ENCODE measurements at regions not wholly inside any gene's neighbourhood (a gene's known extent, or its start where the extent isn't known, plus 50 kb on each side); places are given as distances from the start of the nearest gene placed in this dataset.

DNA sequence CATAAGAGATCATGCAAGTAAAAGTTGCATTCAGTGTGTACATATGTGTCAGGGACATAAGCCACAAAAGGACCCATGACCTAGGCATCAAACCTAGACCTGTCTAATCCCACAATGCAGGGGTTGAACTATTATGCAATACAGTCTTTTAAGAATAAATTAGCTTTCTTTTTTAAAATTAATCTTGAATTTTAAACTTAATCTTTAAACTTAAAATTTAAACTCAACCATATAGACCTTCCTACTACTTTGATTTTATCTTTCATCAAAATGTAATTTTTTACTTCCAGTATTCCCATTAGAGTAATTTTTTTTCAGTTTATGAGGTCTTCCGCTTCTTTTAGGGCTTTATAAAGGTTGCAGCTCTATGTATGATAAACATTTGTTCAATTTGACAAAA is 702.9 kb downstream of the SUCLG1 start:
- TF ChIP-seq POLR2A (IDR thresholded peaks at IDR 0.05; ENCODE audit: low read length): no peak
- TF ChIP-seq GATA1 (IDR thresholded peaks at IDR 0.05; ENCODE audit: low read depth, low read length): no peak
- DNase-seq: no peak

GRCh38 chr2:83747141-83747540 is 711.9 kb downstream of the SUCLG1 start:
- no peak for DNase-seq
- no peak for TF ChIP-seq GATA1 (IDR thresholded peaks at IDR 0.05; ENCODE audit: low read depth, low read length)
- no peak for TF ChIP-seq POLR2A (IDR thresholded peaks at IDR 0.05; ENCODE audit: low read length)

- DNase-seq: no peak
- TF ChIP-seq GATA1 (IDR thresholded peaks at IDR 0.05; ENCODE audit: low read depth, low read length) (no peak), POLR2A (IDR thresholded peaks at IDR 0.05; ENCODE audit: low read length) (no peak)
Measured at GRCh38 chr2:83744855-83745254, 714.2 kb downstream of the SUCLG1 start.

DNA sequence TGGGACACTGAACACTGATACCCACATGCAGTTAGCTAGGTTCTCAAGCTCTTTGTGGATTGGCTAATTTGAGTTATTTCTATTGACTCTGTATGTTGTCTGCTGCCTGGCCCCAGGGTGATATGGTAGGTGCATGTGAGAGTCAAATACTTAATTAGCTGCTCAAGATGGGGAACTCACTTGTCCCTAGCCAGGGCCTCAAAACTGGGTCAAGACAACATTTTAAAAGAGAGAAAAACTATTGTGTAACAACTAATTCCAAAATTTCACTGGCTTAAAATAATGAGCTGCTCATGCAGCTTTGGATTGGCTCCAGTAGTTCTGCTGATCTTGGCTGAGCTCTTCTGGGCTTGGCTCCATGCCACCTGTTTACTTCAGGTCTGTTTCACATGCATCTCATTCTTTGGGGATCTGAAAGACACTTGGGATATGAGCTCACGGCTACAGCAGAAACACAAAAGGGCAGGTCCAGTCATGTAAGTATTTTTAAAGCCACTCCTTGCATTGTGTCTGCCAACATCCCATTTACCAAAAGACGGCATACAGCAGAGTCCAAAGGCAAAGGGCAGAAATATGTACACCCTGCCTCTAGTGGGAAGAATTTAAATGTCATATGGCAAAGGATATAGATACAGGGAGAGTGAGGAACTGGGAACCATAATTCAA is 716.8 kb downstream of the SUCLG1 start:
- TF ChIP-seq GATA1 (IDR thresholded peaks at IDR 0.05; ENCODE audit: low read depth, low read length) (no peak), POLR2A (IDR thresholded peaks at IDR 0.05; ENCODE audit: low read length) (no peak)
- no peak for DNase-seq

GRCh38 chr2:83730223-83730622 is 728.9 kb downstream of the SUCLG1 start:
- DNase-seq: no peak

GRCh38 chr2:83725735-83726134 is 733.3 kb downstream of the SUCLG1 start:
- no peak for DNase-seq
- TF ChIP-seq GATA1 (IDR thresholded peaks at IDR 0.05; ENCODE audit: low read depth, low read length) (no peak), POLR2A (IDR thresholded peaks at IDR 0.05; ENCODE audit: low read length) (no peak)

More at GRCh38 chr2:83730223-83730622, 728.9 kb downstream of the SUCLG1 start:
- TF ChIP-seq GATA1 (IDR thresholded peaks at IDR 0.05; ENCODE audit: low read depth, low read length): no peak

- TF ChIP-seq GATA1 (IDR thresholded peaks at IDR 0.05; ENCODE audit: low read depth, low read length) (no peak), POLR2A (IDR thresholded peaks at IDR 0.05; ENCODE audit: low read length) (no peak)
Measured at GRCh38 chr2:83705146-83705545, 753.9 kb downstream of the SUCLG1 start.

DNA sequence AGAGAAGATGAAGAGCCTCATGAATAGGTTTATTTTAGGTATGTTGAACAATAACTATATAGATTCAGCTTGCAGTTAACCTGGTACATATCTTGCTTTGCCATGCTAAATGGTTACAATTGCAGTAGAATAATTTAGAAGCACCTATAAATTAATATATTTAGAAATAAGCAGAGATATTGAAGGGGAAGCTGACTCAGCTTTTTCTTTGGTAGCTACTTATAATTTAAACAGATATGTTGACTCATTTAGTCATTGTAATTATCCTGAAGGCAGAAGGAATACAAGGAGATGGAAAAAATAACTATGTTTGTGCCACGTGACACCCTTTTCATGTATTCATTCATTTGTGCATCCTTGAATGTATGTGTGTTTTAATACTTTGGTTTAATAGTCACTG is 755.5 kb downstream of the SUCLG1 start:
- TF ChIP-seq GATA1 (IDR thresholded peaks at IDR 0.05; ENCODE audit: low read depth, low read length): no peak
- TF ChIP-seq POLR2A (IDR thresholded peaks at IDR 0.05; ENCODE audit: low read length): no peak
- no peak for DNase-seq

More at GRCh38 chr2:83705146-83705545, 753.9 kb downstream of the SUCLG1 start:
- DNase-seq: no peak

- TF ChIP-seq GATA1 (IDR thresholded peaks at IDR 0.05; ENCODE audit: low read depth, low read length) (no peak), POLR2A (IDR thresholded peaks at IDR 0.05; ENCODE audit: low read length) (no peak)
- no peak for DNase-seq
Measured at GRCh38 chr2:83696838-83697237, 762.2 kb downstream of the SUCLG1 start.

DNA sequence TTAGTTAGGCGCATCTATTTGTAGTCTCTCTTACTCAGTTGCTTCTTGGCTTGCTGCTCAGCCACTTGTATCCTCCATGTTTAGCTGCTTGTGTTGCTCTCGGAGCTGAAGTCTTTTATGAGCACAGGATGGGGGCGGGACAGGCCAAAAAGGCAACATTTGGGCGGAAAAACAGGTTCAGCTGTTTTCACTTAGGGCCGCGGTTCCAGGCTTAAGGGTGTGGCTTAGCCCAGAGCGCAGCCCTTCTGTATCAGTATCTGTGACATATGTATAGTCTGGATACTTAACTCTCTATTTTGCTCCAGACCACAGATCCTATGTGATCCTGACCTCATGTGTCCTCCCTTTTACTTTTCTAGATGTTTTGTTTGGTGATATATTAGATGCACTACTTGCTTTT is 763.5 kb downstream of the SUCLG1 start:
- no peak for DNase-seq
- no peak for TF ChIP-seq POLR2A (IDR thresholded peaks at IDR 0.05; ENCODE audit: low read length)
- no peak for TF ChIP-seq GATA1 (IDR thresholded peaks at IDR 0.05; ENCODE audit: low read depth, low read length)

DNA sequence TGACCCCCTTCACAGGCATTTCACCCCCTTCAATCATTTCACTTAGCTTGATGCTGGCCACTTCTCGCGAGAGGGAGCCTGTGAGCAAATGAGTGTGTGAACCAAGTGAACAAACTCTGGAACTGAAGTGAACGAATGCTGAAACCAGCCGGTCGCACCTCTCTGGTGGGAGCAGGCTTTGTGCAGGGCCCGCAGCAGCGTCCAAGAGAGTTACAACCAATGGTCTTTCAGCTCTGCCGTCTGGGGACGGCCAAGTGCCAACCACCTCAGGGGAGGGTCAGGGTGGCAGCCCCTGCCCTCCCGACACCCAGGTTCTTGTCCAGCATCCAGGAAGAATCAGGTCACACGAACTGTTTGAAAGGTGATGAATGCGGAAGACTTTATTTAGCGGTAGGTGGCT is 764.0 kb downstream of the SUCLG1 start:
- TF ChIP-seq POLR2A (IDR thresholded peaks at IDR 0.05; ENCODE audit: low read length) (no peak), GATA1 (IDR thresholded peaks at IDR 0.05; ENCODE audit: low read depth, low read length) (no peak)
- DNase-seq: no peak

DNA sequence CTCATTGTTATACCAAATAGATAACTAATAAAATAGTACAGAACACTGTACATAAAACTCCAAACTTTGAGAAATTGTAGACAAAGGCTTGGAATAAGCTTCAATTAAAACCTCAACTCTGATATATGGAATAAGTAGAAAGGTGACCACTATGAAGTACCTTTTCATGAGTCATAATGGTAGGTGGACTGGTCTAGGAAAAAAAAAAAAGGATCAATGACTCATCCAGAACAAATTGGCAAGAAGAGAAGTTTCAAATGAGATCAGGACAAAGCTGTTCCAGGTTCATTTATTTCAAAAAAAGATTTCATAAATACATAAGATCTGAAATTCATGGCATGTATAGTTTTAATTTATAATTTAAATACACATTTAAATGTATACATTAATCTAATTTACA is 769.7 kb downstream of the SUCLG1 start:
- no peak for DNase-seq
- TF ChIP-seq POLR2A (IDR thresholded peaks at IDR 0.05; ENCODE audit: low read length): no peak
- TF ChIP-seq GATA1 (IDR thresholded peaks at IDR 0.05; ENCODE audit: low read depth, low read length): no peak

DNA sequence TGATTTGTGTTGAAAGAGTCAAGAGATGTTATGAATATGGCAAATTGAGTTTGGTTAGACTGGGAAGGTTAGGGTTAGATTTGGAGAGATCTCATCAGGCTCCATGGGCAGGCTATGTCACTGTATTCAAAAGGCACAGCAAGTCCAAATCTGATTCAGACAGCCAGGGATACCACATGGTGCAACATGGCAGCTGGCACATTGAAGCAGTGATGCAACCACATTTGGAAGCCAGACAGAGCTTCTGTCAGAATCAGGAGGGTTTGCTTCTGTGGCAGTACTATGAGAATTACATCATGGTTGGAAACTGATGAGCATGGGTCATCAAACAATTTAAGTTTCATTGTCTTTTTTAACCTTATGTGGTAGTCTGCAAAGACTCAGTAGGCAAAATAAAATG is 772.2 kb downstream of the SUCLG1 start:
- no peak for DNase-seq
- TF ChIP-seq POLR2A (IDR thresholded peaks at IDR 0.05; ENCODE audit: low read length): no peak
- TF ChIP-seq GATA1 (IDR thresholded peaks at IDR 0.05; ENCODE audit: low read depth, low read length): no peak

DNA sequence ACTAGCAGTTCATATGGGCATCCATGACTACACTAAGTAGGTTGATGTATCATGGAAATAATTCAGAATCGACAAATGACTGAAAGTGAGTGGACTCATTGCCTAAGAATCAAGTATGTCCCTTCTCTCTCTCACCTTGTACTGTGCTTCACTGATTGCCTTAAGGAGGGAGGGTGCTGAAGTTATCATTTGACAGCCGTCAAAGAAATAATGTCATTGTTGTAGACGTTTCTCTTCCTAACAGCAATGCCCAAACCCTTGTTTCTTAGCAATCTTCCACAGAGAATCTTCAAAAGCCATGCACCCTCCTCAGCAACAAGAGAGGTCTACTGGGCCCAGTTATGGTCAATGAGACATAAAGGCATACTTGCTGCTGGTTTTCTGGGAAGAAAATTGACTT is 785.0 kb downstream of the SUCLG1 start:
- DNase-seq: no peak
- TF ChIP-seq GATA1 (IDR thresholded peaks at IDR 0.05; ENCODE audit: low read depth, low read length): no peak
- no peak for TF ChIP-seq POLR2A (IDR thresholded peaks at IDR 0.05; ENCODE audit: low read length)

DNA sequence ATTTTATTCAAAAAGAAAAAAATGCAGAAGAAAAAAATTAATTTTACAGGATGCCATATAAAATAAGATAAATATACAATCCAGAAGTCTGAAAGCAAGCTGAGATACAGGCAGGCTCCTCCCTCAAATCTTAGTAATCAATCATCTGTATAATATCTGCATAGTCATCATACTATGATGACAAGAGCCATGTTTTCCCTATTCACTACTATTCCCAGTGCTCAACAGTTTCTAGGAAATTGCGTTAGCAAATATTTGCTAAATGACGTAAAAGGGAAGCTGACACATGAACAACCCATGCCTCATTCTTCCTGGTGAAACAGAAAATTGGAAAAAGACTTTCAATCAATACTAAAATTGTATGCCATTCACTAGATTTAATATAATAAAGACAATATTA is 793.2 kb downstream of the SUCLG1 start:
- no peak for DNase-seq
- TF ChIP-seq POLR2A (IDR thresholded peaks at IDR 0.05; ENCODE audit: low read length): no peak
- no peak for TF ChIP-seq GATA1 (IDR thresholded peaks at IDR 0.05; ENCODE audit: low read depth, low read length)

- TF ChIP-seq GATA1 (IDR thresholded peaks at IDR 0.05; ENCODE audit: low read depth, low read length): no peak
- no peak for TF ChIP-seq POLR2A (IDR thresholded peaks at IDR 0.05; ENCODE audit: low read length)
- DNase-seq: no peak
Measured at GRCh38 chr2:83665154-83665553, 793.9 kb downstream of the SUCLG1 start.
